ENCODE measurements at regions not wholly inside any gene's neighbourhood (a gene's known extent, or its start where the extent isn't known, plus 50 kb on each side); places are given as distances from the start of the nearest gene placed in this dataset.

- in situ Hi-C loops (cut with HindIII; ENCODE audit: low pct_unique_long_range_greater_than_20kb, low sequenced_read_pairs) (no loop called here), intact Hi-C loops (cut with micrococcal nuclease; ENCODE audit: unreplicated experiment) (no loop called here)
- no peak overlapping the region for H3K27ac ChIP-seq (ENCODE audit: low read length)
- CTCF ChIA-PET: no interaction called here
- no peaks in the 10 kb centered on the region for H3K36me3 ChIP-seq (ENCODE audit: control insufficient read depth, insufficient read depth, low read length)
- no peaks in the 10 kb centered on the region for H3K4me1 ChIP-seq (ENCODE audit: control insufficient read depth, insufficient read depth, low read length)
- H3K4me3 ChIP-seq (ENCODE audit: low read depth in 2 of 2, low read length in 2 of 2): no peak overlapping the region
- POLR2A ChIA-PET: no interaction called here
- TF ChIP-seq TCF7L2 (IDR thresholded peaks at IDR 0.05; ENCODE audit: low read depth, low read length): no peak
- TF ChIP-seq SIN3A (IDR thresholded peaks at IDR 0.05; ENCODE audit: borderline replicate concordance, insufficient read depth, low read depth, low read length): no peak
- TF ChIP-seq CTCF (IDR thresholded peaks at IDR 0.05): no peak
- TF ChIP-seq REST (IDR thresholded peaks at IDR 0.05; ENCODE audit: insufficient read depth in 1 of 2, low read depth in 2 of 2, low read length in 1 of 2): no peak
- TF ChIP-seq POLR2AphosphoS5 (IDR thresholded peaks at IDR 0.05; ENCODE audit: low read depth, low read length): no peak
- no peaks in the 10 kb centered on the region for H3K27me3 ChIP-seq (ENCODE audit: control insufficient read depth, insufficient read depth, low read length)
- BruUV-seq (replicated peaks): no TSS peak
- DNase-seq (ENCODE audit: low read depth, low spot score) (no peak), ATAC-seq (no peak)
- no peaks in the 10 kb centered on the region for H3K9me3 ChIP-seq (ENCODE audit: control insufficient read depth, insufficient read depth, low read depth, low read length)
These were observed 662.4 kb downstream of the UTRN start for GRCh38 chr6:144947398-144947976.

- H3K27ac ChIP-seq (ENCODE audit: low read length): no peak overlapping the region
- no peak for ATAC-seq
- intact Hi-C loops (cut with micrococcal nuclease; ENCODE audit: unreplicated experiment) (no loop called here), in situ Hi-C loops (cut with HindIII; ENCODE audit: low pct_unique_long_range_greater_than_20kb, low sequenced_read_pairs) (no loop called here)
- no peaks in the 10 kb centered on the region for H3K9me3 ChIP-seq (ENCODE audit: control insufficient read depth, insufficient read depth, low read depth, low read length)
- ChIA-PET CTCF (no interaction called here), POLR2A (no interaction called here)
- no TSS peak for BruUV-seq (replicated peaks)
- TF ChIP-seq REST (IDR thresholded peaks at IDR 0.05; ENCODE audit: insufficient read depth in 1 of 2, low read depth in 2 of 2, low read length in 1 of 2): no peak
- TF ChIP-seq CTCF (IDR thresholded peaks at IDR 0.05): no peak
- TF ChIP-seq SIN3A (IDR thresholded peaks at IDR 0.05; ENCODE audit: borderline replicate concordance, insufficient read depth, low read depth, low read length): no peak
- no peak for TF ChIP-seq TCF7L2 (IDR thresholded peaks at IDR 0.05; ENCODE audit: low read depth, low read length)
- no peak for TF ChIP-seq POLR2AphosphoS5 (IDR thresholded peaks at IDR 0.05; ENCODE audit: low read depth, low read length)
- no peak for DNase-seq (ENCODE audit: low read depth, low spot score)
- no peak overlapping the region for H3K4me3 ChIP-seq (ENCODE audit: low read depth in 2 of 2, low read length in 2 of 2)
- no peaks in the 10 kb centered on the region for H3K27me3 ChIP-seq (ENCODE audit: control insufficient read depth, insufficient read depth, low read length)
- no peaks in the 10 kb centered on the region for H3K4me1 ChIP-seq (ENCODE audit: control insufficient read depth, insufficient read depth, low read length)
- H3K36me3 ChIP-seq (ENCODE audit: control insufficient read depth, insufficient read depth, low read length): no peaks in the 10 kb centered on the region
These were observed 666.7 kb downstream of the UTRN start for GRCh38 chr6:144951730-144952437.
